Gastrocnemius medialis (tissue), 4 donors: ENCODE measurements at regions not wholly inside any gene's neighbourhood (a gene's known extent, or its start where the extent isn't known, plus 50 kb on each side); places are given as distances from the start of the nearest gene placed in this dataset.

Source experiments
- POLR2A ChIP-seq, 2 donors: fragments of 450-650 bp; IDR thresholded peaks; one replicate each; pipeline ENCODE4 v1.6.1; 2017; ENCODE audit warnings: antibody characterized with exemption in 2 of 2, mild to moderate bottlenecking in 2 of 2, moderate library complexity in 2 of 2
- TF ChIP-seq, protein P1 (sequence below), 5 experiments: fragments of 450-650 bp in 3 of 5; fragments of 200-600 bp in 2 of 5; sonication (generic) in 2 of 5; IDR thresholded peaks in 4 of 5; conservative IDR thresholded peaks in 1 of 5; 1 replicate in 4 of 5; 2 replicates in 1 of 5; pipeline ENCODE4 v1.5.1; 2016 to 2019; ENCODE audit warnings: antibody characterized with exemption in 5 of 5, mild to moderate bottlenecking in 3 of 5, moderate library complexity in 3 of 5

DNA sequence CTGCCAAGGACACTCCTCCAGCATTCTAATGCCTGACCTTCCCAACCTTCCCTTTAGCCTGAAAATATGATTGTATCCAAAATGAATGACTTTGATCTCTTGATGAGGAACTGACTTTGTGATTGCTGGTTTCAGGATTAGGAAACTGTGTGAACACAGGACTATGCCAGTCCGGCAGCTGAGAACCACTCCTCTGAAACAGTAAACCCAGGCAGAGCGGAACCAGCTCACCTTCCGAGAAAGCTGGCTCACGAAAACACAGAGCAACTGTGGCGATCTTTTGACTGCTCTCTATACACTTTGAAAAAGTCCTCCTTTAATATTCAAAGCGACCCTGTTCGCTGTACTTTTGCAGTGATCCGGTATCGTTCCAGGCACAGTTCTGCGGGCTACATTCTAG, 258.8 kb upstream of the IRS2 start:
- TF ChIP-seq, protein P1, sequence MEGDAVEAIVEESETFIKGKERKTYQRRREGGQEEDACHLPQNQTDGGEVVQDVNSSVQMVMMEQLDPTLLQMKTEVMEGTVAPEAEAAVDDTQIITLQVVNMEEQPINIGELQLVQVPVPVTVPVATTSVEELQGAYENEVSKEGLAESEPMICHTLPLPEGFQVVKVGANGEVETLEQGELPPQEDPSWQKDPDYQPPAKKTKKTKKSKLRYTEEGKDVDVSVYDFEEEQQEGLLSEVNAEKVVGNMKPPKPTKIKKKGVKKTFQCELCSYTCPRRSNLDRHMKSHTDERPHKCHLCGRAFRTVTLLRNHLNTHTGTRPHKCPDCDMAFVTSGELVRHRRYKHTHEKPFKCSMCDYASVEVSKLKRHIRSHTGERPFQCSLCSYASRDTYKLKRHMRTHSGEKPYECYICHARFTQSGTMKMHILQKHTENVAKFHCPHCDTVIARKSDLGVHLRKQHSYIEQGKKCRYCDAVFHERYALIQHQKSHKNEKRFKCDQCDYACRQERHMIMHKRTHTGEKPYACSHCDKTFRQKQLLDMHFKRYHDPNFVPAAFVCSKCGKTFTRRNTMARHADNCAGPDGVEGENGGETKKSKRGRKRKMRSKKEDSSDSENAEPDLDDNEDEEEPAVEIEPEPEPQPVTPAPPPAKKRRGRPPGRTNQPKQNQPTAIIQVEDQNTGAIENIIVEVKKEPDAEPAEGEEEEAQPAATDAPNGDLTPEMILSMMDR (IDR thresholded peaks at IDR 0.05 in 4 of 5, conservative IDR thresholded peaks at IDR 0.05 in 1 of 5) = no peak
- no peak for TF ChIP-seq POLR2A (IDR thresholded peaks at IDR 0.05)
